ENCODE measurements at regions not wholly inside any gene's neighbourhood (a gene's known extent, or its start where the extent isn't known, plus 50 kb on each side); places are given as distances from the start of the nearest gene placed in this dataset.

DNA sequence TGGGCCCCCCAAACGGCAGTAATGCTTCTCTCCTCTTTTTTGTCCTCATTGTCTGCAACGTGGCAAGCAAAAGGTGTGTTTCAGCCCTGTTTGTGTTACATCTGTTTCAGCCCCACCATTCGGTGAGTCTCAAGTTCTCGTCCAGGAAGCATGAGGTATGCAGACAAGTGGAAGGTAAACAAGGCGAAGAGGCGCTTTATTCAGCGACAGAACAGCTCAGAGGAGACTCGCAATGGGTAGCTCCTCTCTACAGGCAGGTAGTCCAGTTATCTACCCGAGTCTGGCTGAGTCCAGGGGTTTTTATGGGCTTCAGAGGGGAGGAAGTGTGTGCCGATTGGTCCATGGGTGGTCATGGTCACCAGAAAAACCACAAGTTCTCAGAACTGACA, 733.4 kb upstream of the CDH7 start (continued):
- TF ChIP-seq, protein P1, sequence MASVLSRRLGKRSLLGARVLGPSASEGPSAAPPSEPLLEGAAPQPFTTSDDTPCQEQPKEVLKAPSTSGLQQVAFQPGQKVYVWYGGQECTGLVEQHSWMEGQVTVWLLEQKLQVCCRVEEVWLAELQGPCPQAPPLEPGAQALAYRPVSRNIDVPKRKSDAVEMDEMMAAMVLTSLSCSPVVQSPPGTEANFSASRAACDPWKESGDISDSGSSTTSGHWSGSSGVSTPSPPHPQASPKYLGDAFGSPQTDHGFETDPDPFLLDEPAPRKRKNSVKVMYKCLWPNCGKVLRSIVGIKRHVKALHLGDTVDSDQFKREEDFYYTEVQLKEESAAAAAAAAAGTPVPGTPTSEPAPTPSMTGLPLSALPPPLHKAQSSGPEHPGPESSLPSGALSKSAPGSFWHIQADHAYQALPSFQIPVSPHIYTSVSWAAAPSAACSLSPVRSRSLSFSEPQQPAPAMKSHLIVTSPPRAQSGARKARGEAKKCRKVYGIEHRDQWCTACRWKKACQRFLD (CRISPR knock-in tag; IDR thresholded peaks at IDR 0.05): no peak
- no peak for TF ChIP-seq BHLHE40 (IDR thresholded peaks at IDR 0.05; ENCODE audit: low read length)
- TF ChIP-seq ZNF668 (CRISPR knock-in tag; IDR thresholded peaks at IDR 0.05): no peak
- no peak for TF ChIP-seq NFATC3 (IDR thresholded peaks at IDR 0.05)
- no peak for TF ChIP-seq ZNF232 (CRISPR knock-in tag; IDR thresholded peaks at IDR 0.05)

DNA sequence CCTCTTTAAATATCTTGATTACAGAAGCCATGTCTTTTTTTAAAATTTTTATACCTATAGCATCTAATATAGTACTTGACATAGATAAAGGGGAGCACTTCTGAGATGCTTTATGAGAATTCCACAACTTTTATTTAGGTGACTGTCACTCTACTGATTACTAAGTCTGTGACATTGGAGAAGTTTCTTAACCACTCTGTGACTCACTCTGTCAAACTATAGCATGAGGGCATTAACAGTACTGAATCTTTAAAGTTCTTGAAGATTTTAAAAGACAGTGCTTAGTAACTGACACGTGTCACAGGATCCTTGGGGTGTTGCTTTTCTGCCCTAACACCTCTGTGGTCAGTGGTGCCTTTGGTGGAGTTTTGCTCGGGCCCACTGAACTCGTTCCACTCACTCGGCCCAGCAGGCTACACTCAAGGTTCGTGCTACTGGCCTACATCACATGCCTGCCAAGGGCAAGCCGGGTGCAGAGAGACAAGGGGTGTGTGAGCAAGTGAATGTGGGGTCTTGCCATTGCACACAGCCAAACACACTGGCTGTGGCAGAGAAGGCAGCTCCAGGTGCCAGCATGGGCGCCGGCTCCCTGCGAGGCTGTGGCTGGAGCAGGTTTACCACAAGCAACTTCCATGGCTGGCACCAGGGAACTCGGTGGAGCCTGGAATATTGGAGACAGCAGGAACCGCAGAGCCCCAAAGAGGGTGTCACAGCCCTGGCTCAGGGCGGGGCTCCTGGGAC, 734.0 kb upstream of the CDH7 start:
- Histone ChIP-seq H2AFZ (ENCODE audit: low read depth, low read length) (no peak overlapping the region), H3K79me2 (ENCODE audit: control insufficient read depth, insufficient read depth, low read length) (no peaks in the 10 kb centered on the region), H3K4me1 (replicated peaks in 1 of 2; ENCODE audit: control insufficient read depth in 2 of 2, insufficient read depth in 2 of 2, low read length in 2 of 2) (no peaks in the 10 kb centered on the region), H3K36me3 (ENCODE audit: control insufficient read depth, insufficient read depth, low read length) (no peaks in the 10 kb centered on the region), H3K4me3 (no peak overlapping the region), H3K9ac (ENCODE audit: insufficient read depth in 1 of 2, low read depth in 2 of 2, low read length in 2 of 2) (no peak overlapping the region), H3K27ac (ENCODE audit: extremely low read depth, low read depth, low read length) (no peak overlapping the region), H3K27me3 (ENCODE audit: control insufficient read depth in 2 of 2, insufficient read depth in 2 of 2, low read length in 2 of 2) (no peaks in the 10 kb centered on the region), H3K9me3 (replicated peaks; ENCODE audit: control insufficient read depth, insufficient read depth, low read depth, low read length) (no peaks in the 10 kb centered on the region), H3K9me1 (ENCODE audit: control insufficient read depth, insufficient read depth, low read length) (no peaks in the 10 kb centered on the region), H3K4me2 (ENCODE audit: insufficient read depth, low read length) (no peak overlapping the region), H4K20me1 (replicated peaks; ENCODE audit: control insufficient read depth, insufficient read depth, low read length) (no peaks in the 10 kb centered on the region)
- CTCF ChIA-PET (ENCODE audit: low intra/inter-chr PET ratio): no interaction called here
- DNase-seq (ENCODE audit: extremely low read depth in 1 of 4, low spot score in 3 of 4) (no peak), FAIRE-seq (no peak), ATAC-seq (no peak)
- POLR2A ChIA-PET: no interaction called here
- intact Hi-C loops (cut with micrococcal nuclease): no loop called here
- BruUV-seq (replicated peaks): no TSS peak
- in situ Hi-C loops (cut with MboI): no loop called here
- WGBS (ENCODE audit: insufficient coverage, low coverage, missing lambda C conversion rate): 1% methylated on average over 9 of the region's 12 CpGs
- TF ChIP-seq GTF2E2 (tag; IDR thresholded peaks at IDR 0.05) (no peak), ZC3H4 (CRISPR knock-in tag; IDR thresholded peaks at IDR 0.05; ENCODE audit: borderline replicate concordance) (no peak), GABPB2 (CRISPR knock-in tag; conservative IDR thresholded peaks at IDR 0.05) (no peak), JUNB (CRISPR knock-in tag; conservative IDR thresholded peaks at IDR 0.05) (no peak), SPI1 (IDR thresholded peaks at IDR 0.05; ENCODE audit: borderline replicate concordance, low read depth, low read length) (no peak), ETV1 (tag; conservative IDR thresholded peaks at IDR 0.05; ENCODE audit: low read depth) (no peak), HDAC3 (IDR thresholded peaks at IDR 0.05; ENCODE audit: borderline replicate concordance, partially characterized antibody) (no peak), ZNF699 (CRISPR knock-in tag; IDR thresholded peaks at IDR 0.05; ENCODE audit: insufficient replicate concordance) (no peak), BRCA1 (IDR thresholded peaks at IDR 0.05) (no peak), BRCA1 (CRISPR knock-in tag; IDR thresholded peaks at IDR 0.05) (no peak), MTA2 (IDR thresholded peaks at IDR 0.05; ENCODE audit: low read depth) (no peak)
- TF ChIP-seq, protein P2, sequence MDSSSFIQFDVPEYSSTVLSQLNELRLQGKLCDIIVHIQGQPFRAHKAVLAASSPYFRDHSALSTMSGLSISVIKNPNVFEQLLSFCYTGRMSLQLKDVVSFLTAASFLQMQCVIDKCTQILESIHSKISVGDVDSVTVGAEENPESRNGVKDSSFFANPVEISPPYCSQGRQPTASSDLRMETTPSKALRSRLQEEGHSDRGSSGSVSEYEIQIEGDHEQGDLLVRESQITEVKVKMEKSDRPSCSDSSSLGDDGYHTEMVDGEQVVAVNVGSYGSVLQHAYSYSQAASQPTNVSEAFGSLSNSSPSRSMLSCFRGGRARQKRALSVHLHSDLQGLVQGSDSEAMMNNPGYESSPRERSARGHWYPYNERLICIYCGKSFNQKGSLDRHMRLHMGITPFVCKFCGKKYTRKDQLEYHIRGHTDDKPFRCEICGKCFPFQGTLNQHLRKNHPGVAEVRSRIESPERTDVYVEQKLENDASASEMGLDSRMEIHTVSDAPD (CRISPR knock-in tag; IDR thresholded peaks at IDR 0.05): no peak
- TF ChIP-seq, protein P3, sequence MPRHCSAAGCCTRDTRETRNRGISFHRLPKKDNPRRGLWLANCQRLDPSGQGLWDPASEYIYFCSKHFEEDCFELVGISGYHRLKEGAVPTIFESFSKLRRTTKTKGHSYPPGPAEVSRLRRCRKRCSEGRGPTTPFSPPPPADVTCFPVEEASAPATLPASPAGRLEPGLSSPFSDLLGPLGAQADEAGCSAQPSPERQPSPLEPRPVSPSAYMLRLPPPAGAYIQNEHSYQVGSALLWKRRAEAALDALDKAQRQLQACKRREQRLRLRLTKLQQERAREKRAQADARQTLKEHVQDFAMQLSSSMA (CRISPR knock-in tag; IDR thresholded peaks at IDR 0.05): no peak
- TF ChIP-seq, protein P4, sequence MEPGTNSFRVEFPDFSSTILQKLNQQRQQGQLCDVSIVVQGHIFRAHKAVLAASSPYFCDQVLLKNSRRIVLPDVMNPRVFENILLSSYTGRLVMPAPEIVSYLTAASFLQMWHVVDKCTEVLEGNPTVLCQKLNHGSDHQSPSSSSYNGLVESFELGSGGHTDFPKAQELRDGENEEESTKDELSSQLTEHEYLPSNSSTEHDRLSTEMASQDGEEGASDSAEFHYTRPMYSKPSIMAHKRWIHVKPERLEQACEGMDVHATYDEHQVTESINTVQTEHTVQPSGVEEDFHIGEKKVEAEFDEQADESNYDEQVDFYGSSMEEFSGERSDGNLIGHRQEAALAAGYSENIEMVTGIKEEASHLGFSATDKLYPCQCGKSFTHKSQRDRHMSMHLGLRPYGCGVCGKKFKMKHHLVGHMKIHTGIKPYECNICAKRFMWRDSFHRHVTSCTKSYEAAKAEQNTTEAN (CRISPR knock-in tag; IDR thresholded peaks at IDR 0.05): no peak

Data from K562 (cell line).